ENCODE measurements at regions not wholly inside any gene's neighbourhood (a gene's known extent, or its start where the extent isn't known, plus 50 kb on each side); places are given as distances from the start of the nearest gene placed in this dataset.
"Not testable (repeated sequence)": the region's sequence is repeated elsewhere in the genome, so short reads cannot be mapped to it uniquely, and the experiment has no call there.

DNA sequence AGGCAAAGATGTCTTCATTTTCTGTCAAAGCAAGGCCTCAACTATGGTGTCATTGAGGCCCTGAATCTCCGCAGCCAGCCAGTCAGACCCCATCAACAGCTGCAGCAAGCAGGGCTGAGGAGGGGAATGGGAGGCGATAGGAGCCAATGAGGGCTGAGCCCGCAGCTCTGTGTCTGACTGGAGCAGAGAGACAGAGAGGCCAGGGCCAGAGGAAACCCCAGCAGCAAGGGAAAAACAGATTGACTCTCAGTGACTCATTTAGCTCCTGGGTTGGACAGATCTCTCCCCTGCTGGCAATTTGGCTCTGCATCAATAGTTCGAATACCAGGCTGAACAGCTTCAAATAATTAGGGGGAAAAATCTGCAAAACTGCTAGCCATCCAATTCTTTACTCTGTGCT lies 67.1 kb upstream of the NBPF11 start:
- H3K4me1 Mint-ChIP-seq; DNase-seq; H3K36me3 Mint-ChIP-seq (ENCODE audit: low read depth); H3K27ac Mint-ChIP-seq; POLR2A ChIA-PET; H3K9me3 Mint-ChIP-seq; CTCF ChIA-PET; H3K4me3 Mint-ChIP-seq; H3K27me3 Mint-ChIP-seq: not testable (repeated sequence)

DNA sequence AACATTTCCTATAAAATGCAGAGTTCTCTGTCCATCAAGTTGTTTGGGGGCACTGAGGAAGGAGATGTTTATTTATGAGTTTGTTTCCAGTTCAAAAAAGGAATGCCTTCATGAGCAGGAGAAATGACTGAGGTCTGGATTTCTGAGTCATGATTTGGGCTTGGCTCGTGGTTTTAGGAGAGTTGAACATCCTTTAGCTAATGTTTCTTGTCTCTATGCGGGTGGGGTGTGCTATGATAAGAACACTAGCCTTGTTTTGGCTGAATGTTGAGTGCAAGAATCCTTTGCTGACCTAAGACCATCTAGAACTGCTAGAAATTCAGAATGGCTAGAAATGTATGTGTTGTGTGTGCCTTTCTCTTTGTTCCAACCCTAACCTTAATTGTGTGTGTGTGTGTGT lies 59.1 kb upstream of the NBPF11 start:
- H3K27me3 Mint-ChIP-seq; H3K4me1 Mint-ChIP-seq; DNase-seq; H3K27ac Mint-ChIP-seq; POLR2A ChIA-PET; H3K4me3 Mint-ChIP-seq; H3K36me3 Mint-ChIP-seq (ENCODE audit: low read depth); CTCF ChIA-PET; H3K9me3 Mint-ChIP-seq: not testable (repeated sequence)

DNA sequence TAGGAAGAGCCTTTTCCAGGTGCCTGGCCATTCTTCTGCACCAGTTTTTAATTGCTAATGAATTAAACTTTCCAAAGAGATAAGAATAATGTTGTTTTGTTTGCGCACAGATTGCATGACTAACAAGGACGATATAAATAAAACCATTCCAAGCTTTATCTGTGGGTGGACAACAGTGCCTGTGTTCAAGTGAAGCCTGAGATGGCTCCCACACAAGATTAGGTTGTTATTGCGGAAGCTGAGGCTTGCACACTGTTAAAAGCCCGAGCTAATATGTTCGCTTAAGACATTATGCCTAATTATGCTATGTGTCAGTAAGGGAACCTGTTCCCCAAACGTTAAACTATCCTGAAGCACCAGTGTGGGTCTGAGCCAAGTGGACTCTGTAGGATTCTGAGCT lies 58.5 kb upstream of the NBPF11 start:
- H3K9me3 Mint-ChIP-seq; DNase-seq; H3K27me3 Mint-ChIP-seq; H3K4me3 Mint-ChIP-seq; POLR2A ChIA-PET; H3K36me3 Mint-ChIP-seq (ENCODE audit: low read depth); H3K4me1 Mint-ChIP-seq; H3K27ac Mint-ChIP-seq; CTCF ChIA-PET: not testable (repeated sequence)

DNA sequence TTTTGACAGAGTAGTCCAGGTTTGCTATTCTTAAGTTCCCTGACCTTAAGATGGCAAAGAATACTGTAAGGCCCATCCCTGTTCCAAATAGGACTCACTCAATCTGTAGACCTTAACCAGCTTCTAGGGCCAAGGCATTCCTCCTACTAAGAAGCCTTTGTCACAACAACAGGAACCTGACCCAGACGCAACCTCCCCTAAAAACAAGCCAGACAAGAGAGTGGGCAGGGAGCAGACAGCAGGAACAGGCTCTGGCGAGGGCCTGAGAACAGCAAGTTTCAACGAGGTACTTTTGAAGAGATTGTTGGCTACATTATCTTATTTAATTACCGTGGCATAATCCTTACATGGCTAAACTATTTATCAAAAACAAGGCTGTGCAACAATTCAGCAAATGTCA lies 58.1 kb upstream of the NBPF11 start:
- H3K27me3 Mint-ChIP-seq; H3K4me1 Mint-ChIP-seq; H3K27ac Mint-ChIP-seq; H3K9me3 Mint-ChIP-seq; H3K4me3 Mint-ChIP-seq; POLR2A ChIA-PET; DNase-seq; H3K36me3 Mint-ChIP-seq (ENCODE audit: low read depth); CTCF ChIA-PET: not testable (repeated sequence)

DNA sequence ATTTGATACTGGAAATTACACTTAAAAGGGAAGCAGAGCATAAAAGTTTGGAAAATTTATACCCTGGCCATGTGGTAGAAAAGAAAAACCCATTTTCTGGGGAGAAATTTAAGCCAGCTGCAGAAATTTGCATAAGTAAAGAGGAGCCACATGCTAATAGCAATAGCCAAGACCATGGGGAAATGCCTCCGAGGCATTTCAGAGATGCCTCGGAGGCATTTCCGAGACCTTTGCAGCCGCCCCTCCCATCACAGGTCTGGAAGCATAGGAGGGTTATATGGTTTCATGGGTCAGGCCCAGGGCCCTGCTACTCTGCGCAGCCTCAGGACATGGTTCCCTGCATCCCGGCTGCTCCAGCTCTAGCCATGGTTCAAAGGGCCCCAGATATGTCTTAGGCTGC lies 49.9 kb upstream of the NBPF11 start:
- H3K4me3 Mint-ChIP-seq; H3K27ac Mint-ChIP-seq; CTCF ChIA-PET; H3K36me3 Mint-ChIP-seq (ENCODE audit: low read depth); H3K27me3 Mint-ChIP-seq; DNase-seq; H3K9me3 Mint-ChIP-seq; POLR2A ChIA-PET; H3K4me1 Mint-ChIP-seq: not testable (repeated sequence)

Measured in activated CD4-positive, alpha-beta memory T cell treated with anti-CD3 and anti-CD28 coated beads, Interleukin-2, amount 10 ng/mL, durations not matched to agents 7 days and 5 days (primary cell).